ENCODE measurements at regions not wholly inside any gene's neighbourhood (a gene's known extent, or its start where the extent isn't known, plus 50 kb on each side); places are given as distances from the start of the nearest gene placed in this dataset.

- Histone ChIP-seq H3K9ac (ENCODE audit: low read depth, low read length) (no peak overlapping the region), H3K36me3 (ENCODE audit: insufficient read depth, low read length) (no peaks in the 10 kb centered on the region), H3K4me1 (ENCODE audit: insufficient read depth, low read length) (peaks cover 6% of the 10 kb centered on the region; the same call in 1 of the 2 replicates), H3K9me3 (ENCODE audit: control insufficient read depth, insufficient read depth, low read length) (no peaks in the 10 kb centered on the region)
Measured at GRCh38 chr4:38535717-38536116, 128.3 kb upstream of the KLF3 start.

- Histone ChIP-seq H3K36me3 (ENCODE audit: insufficient read depth, low read length) (no peaks in the 10 kb centered on the region), H3K9me3 (ENCODE audit: control insufficient read depth, insufficient read depth, low read length) (no peaks in the 10 kb centered on the region), H3K4me1 (ENCODE audit: insufficient read depth, low read length) (no peaks in the 10 kb centered on the region), H3K9ac (ENCODE audit: low read depth, low read length) (no peak overlapping the region)
Measured at GRCh38 chr4:38536716-38537115, 127.3 kb upstream of the KLF3 start.

GRCh38 chr4:38537666-38538065, 126.3 kb upstream of the KLF3 start:
- H3K9me3 ChIP-seq (ENCODE audit: control insufficient read depth, insufficient read depth, low read length): no peaks in the 10 kb centered on the region
- H3K36me3 ChIP-seq (ENCODE audit: insufficient read depth, low read length): no peaks in the 10 kb centered on the region
- H3K9ac ChIP-seq (ENCODE audit: low read depth, low read length): no peak overlapping the region
- H3K4me1 ChIP-seq (ENCODE audit: insufficient read depth, low read length): no peaks in the 10 kb centered on the region

- Histone ChIP-seq H3K4me1 (ENCODE audit: insufficient read depth, low read length) (no peaks in the 10 kb centered on the region), H3K9me3 (ENCODE audit: control insufficient read depth, insufficient read depth, low read length) (no peaks in the 10 kb centered on the region), H3K9ac (ENCODE audit: low read depth, low read length) (no peak overlapping the region), H3K36me3 (ENCODE audit: insufficient read depth, low read length) (no peaks in the 10 kb centered on the region)
Measured at GRCh38 chr4:38538517-38538916, 125.5 kb upstream of the KLF3 start.

GRCh38 chr4:38539501-38539900, 124.5 kb upstream of the KLF3 start:
- Histone ChIP-seq H3K9ac (ENCODE audit: low read depth, low read length) (no peak overlapping the region), H3K9me3 (ENCODE audit: control insufficient read depth, insufficient read depth, low read length) (no peaks in the 10 kb centered on the region)

GRCh38 chr4:38547052-38547451, 116.9 kb upstream of the KLF3 start:
- no peaks in the 10 kb centered on the region; the same call in 1 of the 2 replicates for H3K36me3 ChIP-seq (ENCODE audit: insufficient read depth, low read length)
- no peaks in the 10 kb centered on the region for H3K9me3 ChIP-seq (ENCODE audit: control insufficient read depth, insufficient read depth, low read length)
- H3K4me1 ChIP-seq (ENCODE audit: insufficient read depth, low read length): no peaks in the 10 kb centered on the region

More at GRCh38 chr4:38539501-38539900, 124.5 kb upstream of the KLF3 start:
- H3K36me3 ChIP-seq (ENCODE audit: insufficient read depth, low read length): no peaks in the 10 kb centered on the region; the same call in 1 of the 2 replicates
- no peaks in the 10 kb centered on the region for H3K4me1 ChIP-seq (ENCODE audit: insufficient read depth, low read length)

GRCh38 chr4:38548256-38548655, 115.7 kb upstream of the KLF3 start:
- H3K4me1 ChIP-seq (ENCODE audit: insufficient read depth, low read length): no peaks in the 10 kb centered on the region
- no peaks in the 10 kb centered on the region for H3K9me3 ChIP-seq (ENCODE audit: control insufficient read depth, insufficient read depth, low read length)
- H3K36me3 ChIP-seq (ENCODE audit: insufficient read depth, low read length): no peaks in the 10 kb centered on the region; the same call in 1 of the 2 replicates
- no peak overlapping the region for H3K9ac ChIP-seq (ENCODE audit: low read depth, low read length)

More at GRCh38 chr4:38547052-38547451, 116.9 kb upstream of the KLF3 start:
- H3K9ac ChIP-seq (ENCODE audit: low read depth, low read length): no peak overlapping the region

- Histone ChIP-seq H3K9me3 (ENCODE audit: control insufficient read depth, insufficient read depth, low read length) (no peaks in the 10 kb centered on the region), H3K9ac (ENCODE audit: low read depth, low read length) (no peak overlapping the region), H3K36me3 (ENCODE audit: insufficient read depth, low read length) (no peaks in the 10 kb centered on the region), H3K4me1 (ENCODE audit: insufficient read depth, low read length) (peaks cover 14% of the 10 kb centered on the region; the same call in 1 of the 2 replicates)
Measured at GRCh38 chr4:38559374-38559773, 104.6 kb upstream of the KLF3 start.

GRCh38 chr4:38560340-38560739, 103.7 kb upstream of the KLF3 start:
- Histone ChIP-seq H3K4me1 (ENCODE audit: insufficient read depth, low read length) (peaks cover 14% of the 10 kb centered on the region; the same call in 1 of the 2 replicates), H3K9ac (ENCODE audit: low read depth, low read length) (no peak overlapping the region), H3K9me3 (ENCODE audit: control insufficient read depth, insufficient read depth, low read length) (no peaks in the 10 kb centered on the region), H3K36me3 (ENCODE audit: insufficient read depth, low read length) (no peaks in the 10 kb centered on the region)

- Histone ChIP-seq H3K9ac (ENCODE audit: low read depth, low read length) (no peak overlapping the region), H3K9me3 (ENCODE audit: control insufficient read depth, insufficient read depth, low read length) (no peaks in the 10 kb centered on the region), H3K4me1 (ENCODE audit: insufficient read depth, low read length) (peaks cover 14% of the 10 kb centered on the region; the same call in 1 of the 2 replicates), H3K36me3 (ENCODE audit: insufficient read depth, low read length) (no peaks in the 10 kb centered on the region)
Measured at GRCh38 chr4:38560768-38561558, 103.0 kb upstream of the KLF3 start.

GRCh38 chr4:38562751-38563198, 101.2 kb upstream of the KLF3 start:
- Histone ChIP-seq H3K9me3 (ENCODE audit: control insufficient read depth, insufficient read depth, low read length) (no peaks in the 10 kb centered on the region), H3K36me3 (ENCODE audit: insufficient read depth, low read length) (no peaks in the 10 kb centered on the region), H3K4me1 (ENCODE audit: insufficient read depth, low read length) (peaks cover 14% of the 10 kb centered on the region; the same call in 1 of the 2 replicates), H3K9ac (ENCODE audit: low read depth, low read length) (no peak overlapping the region)

GRCh38 chr4:38563707-38564495, 100.1 kb upstream of the KLF3 start:
- no peak overlapping the region for H3K9ac ChIP-seq (ENCODE audit: low read depth, low read length)
- H3K9me3 ChIP-seq (ENCODE audit: control insufficient read depth, insufficient read depth, low read length): no peaks in the 10 kb centered on the region
- H3K4me1 ChIP-seq (ENCODE audit: insufficient read depth, low read length): peaks cover 14% of the 10 kb centered on the region; the same call in 1 of the 2 replicates

GRCh38 chr4:38565271-38566199, 98.5 kb upstream of the KLF3 start:
- H3K36me3 ChIP-seq (ENCODE audit: insufficient read depth, low read length): no peaks in the 10 kb centered on the region
- H3K4me1 ChIP-seq (ENCODE audit: insufficient read depth, low read length): peaks cover 4% of the 10 kb centered on the region; the same call in 1 of the 2 replicates
- H3K9me3 ChIP-seq (ENCODE audit: control insufficient read depth, insufficient read depth, low read length): no peaks in the 10 kb centered on the region
- no peak overlapping the region for H3K9ac ChIP-seq (ENCODE audit: low read depth, low read length)

More at GRCh38 chr4:38563707-38564495, 100.1 kb upstream of the KLF3 start:
- no peaks in the 10 kb centered on the region for H3K36me3 ChIP-seq (ENCODE audit: insufficient read depth, low read length)

Measured in ES-I3 (cell line).